K562 (cell line): ENCODE measurements at regions not wholly inside any gene's neighbourhood (a gene's known extent, or its start where the extent isn't known, plus 50 kb on each side); places are given as distances from the start of the nearest gene placed in this dataset.

ENCODE experiments used
- ATAC-seq: fragments of 200-7000 bp; cut with Tn5 transposase; 3 replicates; pipeline ENCODE4 v1.9.1; 2020; ENCODE audit warnings: moderate library complexity
- BruUV-seq: library from RNA; stranded (reverse); fragments of 400-500 nt; replicated peaks from 2 replicates; lab custom pipeline; 2021; lab: Mats Ljungman, UMichigan
- CTCF ChIA-PET: fragments of 300-600 bp; formaldehyde crosslinking; extraction: SDS; loops from one replicate; lab custom pipeline; 2021; ENCODE audit warnings: low intra/inter-chr PET ratio; lab: Yijun Ruan, JAX
- POLR2A ChIA-PET: fragments of 300-600, 350-650 bp; sonication (Branson Sonifier 250); formaldehyde crosslinking; extraction: SDS; loops from one replicate; lab custom pipeline; 2021; ENCODE audit warnings: antibody characterized with exemption, inconsistent platforms; lab: Yijun Ruan, JAX
- DNase-seq, 4 experiments: peaks; one replicate each; pipeline versions ENCODE4 v3.0.0 to v3.0.0-alpha.2; 2011 to 2018; ENCODE audit warnings: low spot score in 3 of 4, mixed read lengths in 3 of 4; ENCODE audit errors: extremely low read depth in 1 of 4
- FAIRE-seq: peaks from 2 replicates; lab custom pipeline; 2011; peaks lifted over from hg19 to GRCh38; lab: Jason Lieb, UNC
- H2AFZ ChIP-seq: 2 replicates; pipeline ENCODE4 v1.6.0; 2011; ENCODE audit warnings: low read depth, low read length, control low read depth, inconsistent platforms
- H3K27ac ChIP-seq: fragments of 200-600 bp; 3 replicates; pipeline ENCODE4 v1.8.0; 2011; ENCODE audit warnings: low read depth, mild to moderate bottlenecking, control low read depth, inconsistent platforms, low read length, moderate library complexity, mixed read lengths; ENCODE audit errors: extremely low read depth
- H3K27me3 ChIP-seq, 2 experiments: fragments of 300-600 bp in 1 of 2; 2 replicates in 1 of 2; 3 replicates in 1 of 2; pipeline versions ENCODE4 v1.6.0 to v1.8.0; 2011; ENCODE audit warnings: inconsistent platforms in 2 of 2, low read length in 2 of 2, mild to moderate bottlenecking in 1 of 2, mixed read lengths in 1 of 2, moderate library complexity in 1 of 2; ENCODE audit not compliant: control insufficient read depth in 2 of 2, insufficient read depth in 2 of 2
- H3K36me3 ChIP-seq: fragments of 300-600 bp; 3 replicates; pipeline ENCODE4 v1.8.0; 2011; ENCODE audit warnings: mild to moderate bottlenecking, low read length, inconsistent platforms; ENCODE audit not compliant: control insufficient read depth, insufficient read depth
- H3K4me1 ChIP-seq, 2 experiments: fragments of 200-600 bp in 1 of 2; replicated peaks in 1 of 2; 2 replicates in 1 of 2; 3 replicates in 1 of 2; pipeline versions ENCODE4 v1.5.1 to v1.8.0; 2011; ENCODE audit warnings: inconsistent platforms in 2 of 2, low read length in 2 of 2, mild to moderate bottlenecking in 1 of 2, mixed read lengths in 1 of 2, moderate library complexity in 1 of 2; ENCODE audit not compliant: control insufficient read depth in 2 of 2, insufficient read depth in 2 of 2
- H3K4me2 ChIP-seq: 2 replicates; pipeline ENCODE4 v1.6.1; 2011; ENCODE audit warnings: low read length, control low read depth, inconsistent platforms, mixed read lengths; ENCODE audit not compliant: insufficient read depth
- H3K4me3 ChIP-seq: fragments of 200-600 bp; sonication (generic), shearing (Covaris generic); 2 replicates; pipeline ENCODE4 v1.5.1; 2016; ENCODE audit warnings: control low read depth, inconsistent platforms
- H3K79me2 ChIP-seq: fragments of 200-600 bp; 3 replicates; pipeline ENCODE4 v1.8.0; 2011; ENCODE audit warnings: low read length, inconsistent platforms; ENCODE audit not compliant: control insufficient read depth, insufficient read depth
- H3K9ac ChIP-seq, 2 experiments: 2 replicates each; pipeline versions ENCODE4 v1.6.0 to v1.6.1; 2011; ENCODE audit warnings: low read depth in 2 of 2, low read length in 2 of 2, control low read depth in 1 of 2, inconsistent platforms in 1 of 2, mild to moderate bottlenecking in 1 of 2, mixed read lengths in 1 of 2; ENCODE audit not compliant: insufficient read depth in 1 of 2
- H3K9me1 ChIP-seq: one replicate; pipeline ENCODE4 v1.6.0; 2011; ENCODE audit warnings: inconsistent platforms, mild to moderate bottlenecking, low read length, moderate library complexity; ENCODE audit not compliant: control insufficient read depth, insufficient read depth
- H3K9me3 ChIP-seq: replicated peaks from 2 replicates; pipeline ENCODE4 v1.5.1; 2011; ENCODE audit warnings: low read depth, low read length, inconsistent platforms; ENCODE audit not compliant: control insufficient read depth, insufficient read depth
- H4K20me1 ChIP-seq: replicated peaks from 2 replicates; pipeline ENCODE4 v1.6.1; 2011; ENCODE audit warnings: low read length, inconsistent platforms, mixed read lengths; ENCODE audit not compliant: control insufficient read depth, insufficient read depth
- CREBBP ChIP-seq: IDR thresholded peaks from one replicate; pipeline ENCODE4 v1.6.1; 2012; ENCODE audit warnings: low read depth, mild to moderate bottlenecking, control low read depth, inconsistent platforms, low read length
- RBM15 ChIP-seq: fragments of 200-400 bp; formaldehyde crosslinking; IDR thresholded peaks from 2 replicates; pipeline ENCODE4 v1.6.1; 2018; ENCODE audit warnings: mild to moderate bottlenecking, low read length, moderate library complexity; ENCODE audit not compliant: insufficient read depth
- SAP30 ChIP-seq: fragments of 200-600 bp; sonication (generic); IDR thresholded peaks from 2 replicates; pipeline ENCODE4 v1.6.1; 2012; ENCODE audit warnings: borderline replicate concordance, low read depth, mild to moderate bottlenecking, moderate library complexity, low read length, control low read depth, inconsistent platforms; ENCODE audit not compliant: insufficient read depth, poor library complexity, severe bottlenecking
- ZNF695 ChIP-seq: fragments of 450-650 bp; formaldehyde crosslinking; IDR thresholded peaks from 2 replicates; pipeline ENCODE4 v1.4.0; 2020; ENCODE audit warnings: mild to moderate bottlenecking, moderate library complexity
- WGBS: fragments of 100-300 bp; shearing (Covaris generic); methylation state at CpG from one replicate; pipeline ENCODE4 v1.1.6; 2016; ENCODE audit warnings: low coverage, mixed read lengths; ENCODE audit not compliant: insufficient coverage; ENCODE audit errors: missing lambda C conversion rate; 5-methylcytosine and 5-hydroxymethylcytosine counted together
- in situ Hi-C: fragments of 300-500 bp; cut with MboI; formaldehyde crosslinking; loops from 4 replicates; pipeline ENCODE4 v1.15.0; 2018; ENCODE audit warnings: inconsistent platforms, mixed read lengths
- intact Hi-C: fragments of 100-400 bp; cut with micrococcal nuclease; formaldehyde crosslinking; loops from 2 replicates; pipeline ENCODE4 v1.14.2; 2022
- TF ChIP-seq, protein P1 (sequence below), 3 experiments: fragments of 200-800 bp in 1 of 3; sonication (Bioruptor generic) in 1 of 3; sonication (generic) in 1 of 3; formaldehyde crosslinking in 1 of 3; IDR thresholded peaks; 2 replicates each; pipeline versions ENCODE4 v1.6.1 to v1.8.0; 2016 to 2022; ENCODE audit warnings: mild to moderate bottlenecking in 2 of 3, missing compliant biosample characterization in 2 of 3, missing genetic modification characterization in 2 of 3, missing genetic modification reagents in 1 of 3

DNA sequence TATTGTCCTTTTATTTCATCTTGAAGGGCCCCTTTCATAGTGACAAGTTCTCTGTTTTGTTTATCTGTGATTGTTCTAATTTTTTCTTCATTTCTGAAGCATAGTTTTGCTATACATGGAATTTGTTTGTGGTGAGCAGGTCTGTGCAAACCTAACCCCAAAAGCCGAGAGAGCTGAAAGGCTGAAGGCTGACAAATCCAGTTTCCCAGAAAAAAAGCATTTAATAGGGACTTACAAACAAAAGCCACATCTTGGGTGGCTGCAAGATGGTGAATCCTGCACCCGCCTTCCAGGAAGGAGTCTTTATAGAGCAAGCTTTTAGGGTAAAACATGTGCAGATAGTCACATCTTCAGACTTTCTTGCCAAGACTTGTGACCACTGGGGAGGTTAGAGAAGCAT, 473.4 kb upstream of the TRIB2 start:
- H4K20me1 ChIP-seq, result no peaks in the 10 kb centered on the region
- H3K27ac ChIP-seq, result no peak overlapping the region
- TF ChIP-seq CREBBP (no peak), ZNF695 (CRISPR knock-in tag) (no peak), SAP30 (no peak), RBM15 (no peak)
- TF ChIP-seq, protein P1, sequence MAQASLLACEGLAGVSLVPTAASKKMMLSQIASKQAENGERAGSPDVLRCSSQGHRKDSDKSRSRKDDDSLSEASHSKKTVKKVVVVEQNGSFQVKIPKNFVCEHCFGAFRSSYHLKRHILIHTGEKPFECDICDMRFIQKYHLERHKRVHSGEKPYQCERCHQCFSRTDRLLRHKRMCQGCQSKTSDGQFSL (CRISPR knock-in tag; IDR thresholded peaks at IDR 0.05), result no peak
- TF ChIP-seq, protein P1 (tag; IDR thresholded peaks at IDR 0.05), result no peak
- DNase-seq (no peak), ATAC-seq (no peak), FAIRE-seq (no peak)
- H3K9me1 ChIP-seq, result no peaks in the 10 kb centered on the region
- no peak overlapping the region for H2AFZ ChIP-seq
- no peaks in the 10 kb centered on the region; a peak in 1 of 5 replicates for H3K4me1 ChIP-seq
- H3K4me3 ChIP-seq, result no peak overlapping the region
- in situ Hi-C loops (no loop called here), intact Hi-C loops (no loop called here)
- no peak overlapping the region for H3K4me2 ChIP-seq
- no peaks in the 10 kb centered on the region for H3K9me3 ChIP-seq
- H3K9ac ChIP-seq, result no peak overlapping the region
- H3K79me2 ChIP-seq, result no peaks in the 10 kb centered on the region
- BruUV-seq, result no TSS peak
- no peaks in the 10 kb centered on the region for H3K36me3 ChIP-seq
- CTCF ChIA-PET, result no interaction called here
- no peaks in the 10 kb centered on the region for H3K27me3 ChIP-seq
- POLR2A ChIA-PET, result no interaction called here
- WGBS, result 53% methylated on average over 2 of the region's 2 CpGs
